ENCODE measurements at regions not wholly inside any gene's neighbourhood (a gene's known extent, or its start where the extent isn't known, plus 50 kb on each side); places are given as distances from the start of the nearest gene placed in this dataset.
A peak's percentile ranks its signal among the peaks of the same experiment; 100 is the strongest.
"Not testable (repeated sequence)": the region's sequence is repeated elsewhere in the genome, so short reads cannot be mapped to it uniquely, and the experiment has no call there.

- Histone ChIP-seq H3K4me3 (ENCODE audit: low read depth, low read length) (no peak overlapping the region), H3K36me3 (ENCODE audit: control insufficient read depth, insufficient read depth, low read length) (no peaks in the 10 kb centered on the region), H3K27me3 (ENCODE audit: control insufficient read depth, insufficient read depth, low read length) (no peaks in the 10 kb centered on the region)
- TF ChIP-seq CTCF (IDR thresholded peaks at IDR 0.05; ENCODE audit: insufficient read depth, low read length, severe bottlenecking): no peak
- FAIRE-seq (no peak), DNase-seq (ENCODE audit: low read depth) (no peak)
Measured at GRCh38 chr2:215537611-215538010, 101.7 kb upstream of the FN1 start.

- Histone ChIP-seq H3K27me3 (ENCODE audit: control insufficient read depth, insufficient read depth, low read length) (no peaks in the 10 kb centered on the region), H3K4me3 (ENCODE audit: low read depth, low read length) (no peak overlapping the region), H3K36me3 (ENCODE audit: control insufficient read depth, insufficient read depth, low read length) (no peaks in the 10 kb centered on the region)
- FAIRE-seq: no peak
- DNase-seq (ENCODE audit: low read depth): no peak
- TF ChIP-seq CTCF (IDR thresholded peaks at IDR 0.05; ENCODE audit: insufficient read depth, low read length, severe bottlenecking): no peak
Measured at GRCh38 chr2:215536510-215536909, 100.6 kb upstream of the FN1 start.

- no peaks in the 10 kb centered on the region for H3K27me3 ChIP-seq (ENCODE audit: control insufficient read depth, insufficient read depth, low read length)
- DNase-seq (ENCODE audit: low read depth) (peak; percentile 8), FAIRE-seq (no peak)
- no peaks in the 10 kb centered on the region for H3K36me3 ChIP-seq (ENCODE audit: control insufficient read depth, insufficient read depth, low read length)
- no peak for TF ChIP-seq CTCF (IDR thresholded peaks at IDR 0.05; ENCODE audit: insufficient read depth, low read length, severe bottlenecking)
- no peak overlapping the region for H3K4me3 ChIP-seq (ENCODE audit: low read depth, low read length)
Measured at GRCh38 chr2:215535741-215536140, 99.9 kb upstream of the FN1 start.

GRCh38 chr2:215535125-215535668 lies 99.3 kb upstream of the FN1 start:
- DNase-seq (ENCODE audit: low read depth): no peak

GRCh38 chr2:215533716-215534115 lies 97.8 kb upstream of the FN1 start:
- not testable (repeated sequence) for H3K27me3 ChIP-seq (ENCODE audit: control insufficient read depth, insufficient read depth, low read length); H3K4me3 ChIP-seq (ENCODE audit: low read depth, low read length); H3K36me3 ChIP-seq (ENCODE audit: control insufficient read depth, insufficient read depth, low read length); FAIRE-seq; DNase-seq (ENCODE audit: low read depth)

More at GRCh38 chr2:215535125-215535668, 99.3 kb upstream of the FN1 start:
- Histone ChIP-seq H3K27me3 (ENCODE audit: control insufficient read depth, insufficient read depth, low read length) (no peaks in the 10 kb centered on the region), H3K36me3 (ENCODE audit: control insufficient read depth, insufficient read depth, low read length) (no peaks in the 10 kb centered on the region), H3K4me3 (ENCODE audit: low read depth, low read length) (no peak overlapping the region)
- no peak for FAIRE-seq
- no peak for TF ChIP-seq CTCF (IDR thresholded peaks at IDR 0.05; ENCODE audit: insufficient read depth, low read length, severe bottlenecking)

GRCh38 chr2:215532844-215533243 lies 97.0 kb upstream of the FN1 start:
- DNase-seq (ENCODE audit: low read depth): no peak
- FAIRE-seq: no peak
- no peak for TF ChIP-seq CTCF (IDR thresholded peaks at IDR 0.05; ENCODE audit: insufficient read depth, low read length, severe bottlenecking)
- Histone ChIP-seq H3K4me3 (ENCODE audit: low read depth, low read length) (no peak overlapping the region), H3K36me3 (ENCODE audit: control insufficient read depth, insufficient read depth, low read length) (no peaks in the 10 kb centered on the region), H3K27me3 (ENCODE audit: control insufficient read depth, insufficient read depth, low read length) (no peaks in the 10 kb centered on the region)
